ENCODE measurements at regions not wholly inside any gene's neighbourhood (a gene's known extent, or its start where the extent isn't known, plus 50 kb on each side); places are given as distances from the start of the nearest gene placed in this dataset.
"Not testable (repeated sequence)": the region's sequence is repeated elsewhere in the genome, so short reads cannot be mapped to it uniquely, and the experiment has no call there.

- no peak for DNase-seq
Measured at GRCh38 chr13:71382285-71382684, 484.7 kb downstream of the DACH1 start.

DNA sequence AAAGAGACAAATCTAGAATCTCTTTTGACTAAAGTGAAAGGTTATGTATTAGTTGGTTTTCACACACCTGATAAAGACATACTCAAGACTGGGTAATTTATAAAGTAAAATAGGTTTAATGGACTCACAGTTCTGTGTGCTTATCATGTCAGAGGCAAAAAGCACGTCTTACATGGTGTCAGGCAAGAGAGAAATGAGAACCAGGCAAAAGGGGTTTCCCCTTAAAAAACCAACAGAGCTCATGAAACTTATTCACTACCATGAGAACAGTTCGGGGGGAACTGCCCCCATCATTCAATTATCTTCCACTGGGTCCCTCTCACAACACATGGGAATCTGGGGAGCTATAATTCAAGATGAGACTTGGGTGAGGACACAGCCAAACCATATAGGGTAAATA is 486.8 kb downstream of the DACH1 start:
- DNase-seq: no peak

GRCh38 chr13:71378961-71379905 is 487.8 kb downstream of the DACH1 start:
- no peak for DNase-seq

GRCh38 chr13:71374471-71375049 is 492.4 kb downstream of the DACH1 start:
- DNase-seq: no peak

GRCh38 chr13:71368336-71368735 is 498.7 kb downstream of the DACH1 start:
- no peak for DNase-seq

DNA sequence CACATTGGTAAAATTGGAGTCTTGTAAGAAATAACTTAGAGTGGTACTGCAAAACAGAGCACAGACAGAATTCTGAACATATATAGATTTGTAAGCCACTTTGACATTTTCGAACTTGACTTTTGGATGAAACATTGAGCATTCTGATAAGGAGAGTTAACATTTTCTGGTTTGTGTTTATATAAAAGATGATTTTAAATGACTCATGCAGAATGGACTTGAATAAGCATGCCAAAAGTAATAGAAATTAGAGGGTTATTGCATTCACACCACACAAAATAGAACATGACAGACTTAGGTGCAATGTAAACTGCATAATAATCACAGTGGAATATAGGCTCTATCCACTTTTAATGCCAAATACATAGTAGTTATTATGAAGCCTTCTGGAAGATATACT is 507.0 kb downstream of the DACH1 start:
- DNase-seq: no peak

DNA sequence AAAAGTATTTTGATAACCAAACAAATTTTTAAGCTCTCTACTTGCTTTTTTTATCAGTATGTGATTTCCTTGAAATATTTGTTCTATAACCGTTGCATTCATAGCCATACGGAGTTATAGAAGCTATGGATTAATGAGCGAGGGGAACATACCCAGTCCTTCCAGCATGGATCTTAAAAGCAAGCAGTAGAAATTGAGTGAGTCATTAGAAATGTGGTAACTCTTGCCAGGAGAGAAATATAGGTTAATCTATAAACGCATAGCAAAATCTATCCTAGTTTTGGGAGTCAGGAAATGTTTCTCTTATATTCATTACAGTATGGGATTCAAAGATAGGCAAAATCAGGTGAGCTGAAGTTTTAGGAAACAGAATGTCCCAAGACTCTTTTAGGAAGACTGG is 507.4 kb downstream of the DACH1 start:
- DNase-seq: no peak

- no peak for DNase-seq
Measured at GRCh38 chr13:71358218-71358617, 508.8 kb downstream of the DACH1 start.

- DNase-seq: no peak
Measured at GRCh38 chr13:71355010-71355409, 512.0 kb downstream of the DACH1 start.

DNA sequence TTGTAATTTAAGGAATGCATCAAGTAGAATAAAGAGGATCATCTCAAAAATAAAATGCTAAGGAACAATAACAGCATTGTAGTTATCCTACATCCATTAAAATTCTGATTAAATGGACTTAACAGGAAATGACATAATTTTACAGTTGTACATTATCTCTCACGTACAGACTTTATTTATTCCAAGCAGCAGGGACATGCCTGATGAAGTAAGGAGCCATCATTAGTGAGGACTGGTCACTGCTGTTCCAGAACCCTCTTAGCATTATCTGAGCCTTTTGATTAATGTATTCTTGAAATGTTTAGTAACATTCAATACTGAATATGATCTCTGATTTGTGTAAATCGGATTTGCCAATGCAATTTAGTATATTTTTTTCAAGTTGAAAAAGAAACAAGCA is 516.1 kb downstream of the DACH1 start:
- no peak for DNase-seq

- DNase-seq: not testable (repeated sequence)
Measured at GRCh38 chr13:71345856-71346255, 521.1 kb downstream of the DACH1 start.

GRCh38 chr13:71339736-71340135 is 527.3 kb downstream of the DACH1 start:
- no peak for DNase-seq

- DNase-seq: no peak
Measured at GRCh38 chr13:71339005-71339404, 528.0 kb downstream of the DACH1 start.

DNA sequence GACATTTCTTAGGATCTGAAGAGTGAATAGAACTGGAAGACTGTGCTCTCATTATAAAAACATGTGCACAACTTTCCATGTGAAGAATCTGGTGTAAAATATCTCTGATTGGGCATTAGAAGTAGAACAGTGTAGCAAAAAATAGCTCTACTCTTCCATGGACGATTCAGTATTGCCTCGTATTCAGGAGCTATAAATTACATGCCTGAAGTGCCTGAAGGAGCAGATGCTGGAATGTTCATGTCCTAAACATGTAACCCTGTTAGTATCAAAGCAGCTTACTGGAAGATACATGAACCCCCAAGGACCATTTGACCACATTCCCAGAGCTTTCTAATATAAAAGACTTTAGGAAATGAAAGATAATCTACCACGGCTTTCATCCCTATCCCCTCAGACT is 528.9 kb downstream of the DACH1 start:
- no peak for DNase-seq

DNA sequence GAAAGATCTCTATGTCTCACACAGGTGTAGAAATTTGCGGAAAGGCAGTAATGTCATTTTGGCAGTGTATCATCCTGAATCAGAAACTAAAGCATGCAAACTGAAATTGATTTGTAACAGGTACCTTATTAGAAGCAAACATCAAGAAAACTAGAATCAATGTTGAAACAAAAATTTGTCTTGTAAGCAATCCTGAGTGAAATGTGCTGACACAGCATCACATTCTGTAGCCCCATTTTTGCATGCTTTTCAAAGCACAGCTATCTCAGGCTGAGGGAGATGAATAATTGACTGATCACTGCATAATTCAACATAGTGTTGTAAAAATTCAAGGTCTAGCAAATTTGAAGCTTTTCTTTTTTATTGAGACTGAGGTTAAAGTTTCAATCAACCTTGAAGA is 539.7 kb downstream of the DACH1 start:
- DNase-seq: no peak

GRCh38 chr13:71325556-71325955 is 541.4 kb downstream of the DACH1 start:
- no peak for DNase-seq

DNA sequence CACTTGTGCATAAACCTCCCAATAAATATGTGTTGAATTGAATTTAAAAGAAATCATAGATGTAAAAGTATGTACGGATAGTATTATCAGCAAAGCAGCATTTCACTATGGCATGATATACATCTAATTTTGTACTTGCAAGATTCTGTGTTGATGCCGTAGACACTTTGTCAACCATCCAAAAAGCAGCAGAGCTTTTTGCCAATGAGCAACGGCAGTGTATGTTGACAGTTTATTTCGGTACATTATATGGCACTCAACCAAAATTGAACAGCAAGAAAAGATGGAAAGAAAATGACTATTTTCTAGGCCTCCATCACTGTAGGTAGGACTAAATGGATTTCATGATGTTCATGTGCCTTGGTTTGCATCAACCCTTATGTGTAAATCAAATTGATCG is 543.7 kb downstream of the DACH1 start:
- no peak for DNase-seq

DNA sequence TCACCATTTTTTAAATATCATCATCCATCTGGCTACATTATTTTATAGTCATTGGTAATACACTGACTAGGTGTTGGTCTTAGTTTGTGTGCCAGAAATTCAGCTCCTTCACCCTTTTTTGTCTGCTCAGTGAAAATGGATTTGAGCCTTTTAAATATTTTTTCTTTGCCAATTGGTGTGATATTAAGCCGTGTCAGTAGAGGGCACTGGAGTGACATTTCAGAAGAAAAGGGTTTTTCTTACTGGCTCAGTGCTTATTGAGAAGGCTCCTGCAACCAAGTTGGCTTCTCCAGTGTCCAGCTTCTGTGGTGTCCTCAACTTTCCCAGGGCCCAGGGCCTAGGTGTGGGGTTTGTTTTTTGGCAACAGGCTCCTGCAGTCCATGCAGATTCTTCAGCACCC is 546.6 kb downstream of the DACH1 start:
- no peak for DNase-seq

GRCh38 chr13:71316792-71317363 is 550.1 kb downstream of the DACH1 start:
- no peak for DNase-seq

- DNase-seq: no peak
Measured at GRCh38 chr13:71312923-71313322, 554.1 kb downstream of the DACH1 start.

GRCh38 chr13:71309905-71310304 is 557.1 kb downstream of the DACH1 start:
- no peak for DNase-seq

DNA sequence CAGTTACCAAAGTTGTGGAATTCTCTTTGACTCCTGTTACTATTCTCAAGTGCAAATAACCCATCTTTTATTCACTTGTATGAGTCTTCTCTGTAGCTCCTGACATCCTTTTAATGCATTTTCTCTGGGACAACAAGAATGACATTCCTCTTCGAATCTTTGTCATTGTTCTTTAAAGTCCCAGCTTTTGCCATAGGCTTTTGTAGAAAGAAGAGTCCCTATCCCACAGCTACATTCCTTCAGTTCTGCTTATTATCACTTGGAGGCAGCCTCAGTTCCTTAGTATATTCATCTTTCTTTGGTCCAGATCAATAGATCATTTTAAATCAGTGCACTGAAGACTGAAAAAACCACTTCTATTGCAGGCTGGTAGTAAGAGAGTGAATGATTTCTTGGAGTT is 560.2 kb downstream of the DACH1 start:
- DNase-seq: no peak

DNA sequence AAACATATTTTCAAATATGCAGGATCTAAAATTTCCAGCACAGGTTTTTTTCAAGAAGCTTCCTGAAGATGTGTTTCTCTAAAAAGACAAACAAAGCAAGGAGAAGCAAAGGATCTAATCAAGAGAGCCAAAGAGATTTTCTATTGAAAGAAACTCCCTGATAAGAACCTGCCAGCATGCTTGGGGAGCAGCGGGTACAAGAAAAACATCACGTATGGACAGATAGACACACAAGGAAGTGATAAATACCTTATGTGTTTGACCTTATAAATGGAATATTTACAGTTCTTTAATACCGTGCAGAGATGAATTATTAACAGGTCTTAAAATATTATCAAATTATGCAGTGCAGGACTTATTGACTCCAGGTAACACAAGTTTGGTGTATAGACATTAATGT is 562.1 kb downstream of the DACH1 start:
- no peak for DNase-seq

DNA sequence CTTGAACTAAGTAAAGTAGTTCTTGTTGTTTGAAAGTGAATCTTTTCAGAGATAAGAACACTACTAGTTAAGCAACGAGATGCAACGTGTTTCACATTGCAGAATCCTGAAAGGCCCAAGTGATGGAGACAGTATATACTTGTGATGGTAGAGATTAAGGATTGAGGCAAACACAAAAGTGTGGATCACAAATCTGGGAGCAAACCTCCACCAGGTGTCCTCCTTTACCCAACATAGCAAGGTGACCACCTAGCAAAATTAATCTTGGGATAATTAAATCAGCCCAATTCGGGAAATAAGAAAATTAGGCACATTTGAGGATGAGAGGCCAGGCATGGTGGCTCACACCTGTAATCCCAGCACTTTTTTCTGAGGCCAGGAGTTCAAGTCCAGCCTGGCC is 563.9 kb downstream of the DACH1 start:
- DNase-seq: no peak

Measured in NCI-H2029 (cell line).